ENCODE measurements at regions not wholly inside any gene's neighbourhood (a gene's known extent, or its start where the extent isn't known, plus 50 kb on each side); places are given as distances from the start of the nearest gene placed in this dataset.
"Not testable (repeated sequence)": the region's sequence is repeated elsewhere in the genome, so short reads cannot be mapped to it uniquely, and the experiment has no call there.

DNA sequence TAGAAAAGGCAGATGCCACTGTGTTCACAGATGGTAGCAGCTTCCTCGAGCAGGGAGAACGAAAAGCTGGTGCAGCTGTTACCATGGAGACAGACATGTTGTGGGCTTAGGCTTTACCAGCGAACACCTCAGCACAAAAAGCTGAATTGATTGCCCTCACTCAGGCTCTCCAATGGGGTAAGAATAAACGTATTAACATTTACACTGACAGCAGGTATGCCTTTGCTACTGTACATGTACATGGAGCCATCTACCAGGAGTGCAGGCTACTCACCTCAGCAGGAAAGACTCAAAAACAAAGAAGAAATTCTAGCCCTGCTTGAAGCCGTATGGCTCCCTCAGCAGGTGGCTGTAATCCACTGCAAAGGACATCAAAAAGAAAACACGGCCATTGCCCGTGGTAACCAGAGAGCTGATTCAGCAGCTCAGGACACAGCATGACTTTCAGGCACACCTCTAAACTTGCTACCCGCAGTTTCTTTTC is 197.7 kb downstream of the ZNF737 start:
- intact Hi-C loops (cut with DNase I): no loop called here
- DNase-seq: no peak
- Histone ChIP-seq H3K4me3 (no peak overlapping the region), H3K9me3 (no peaks in the 10 kb centered on the region), H3K4me1 (no peaks in the 10 kb centered on the region), H3K27ac (no peak overlapping the region), H3K27me3 (no peaks in the 10 kb centered on the region), H3K36me3 (no peaks in the 10 kb centered on the region)
- ATAC-seq: no peak
- WGBS (ENCODE audit: insufficient coverage, low coverage, low lambda C conversion rate, missing lambda C conversion rate): 11% methylated on average over 8 of the region's 8 CpGs
- TF ChIP-seq POLR2A (IDR thresholded peaks at IDR 0.05): no peak
- TF ChIP-seq, protein P1, sequence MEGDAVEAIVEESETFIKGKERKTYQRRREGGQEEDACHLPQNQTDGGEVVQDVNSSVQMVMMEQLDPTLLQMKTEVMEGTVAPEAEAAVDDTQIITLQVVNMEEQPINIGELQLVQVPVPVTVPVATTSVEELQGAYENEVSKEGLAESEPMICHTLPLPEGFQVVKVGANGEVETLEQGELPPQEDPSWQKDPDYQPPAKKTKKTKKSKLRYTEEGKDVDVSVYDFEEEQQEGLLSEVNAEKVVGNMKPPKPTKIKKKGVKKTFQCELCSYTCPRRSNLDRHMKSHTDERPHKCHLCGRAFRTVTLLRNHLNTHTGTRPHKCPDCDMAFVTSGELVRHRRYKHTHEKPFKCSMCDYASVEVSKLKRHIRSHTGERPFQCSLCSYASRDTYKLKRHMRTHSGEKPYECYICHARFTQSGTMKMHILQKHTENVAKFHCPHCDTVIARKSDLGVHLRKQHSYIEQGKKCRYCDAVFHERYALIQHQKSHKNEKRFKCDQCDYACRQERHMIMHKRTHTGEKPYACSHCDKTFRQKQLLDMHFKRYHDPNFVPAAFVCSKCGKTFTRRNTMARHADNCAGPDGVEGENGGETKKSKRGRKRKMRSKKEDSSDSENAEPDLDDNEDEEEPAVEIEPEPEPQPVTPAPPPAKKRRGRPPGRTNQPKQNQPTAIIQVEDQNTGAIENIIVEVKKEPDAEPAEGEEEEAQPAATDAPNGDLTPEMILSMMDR (IDR thresholded peaks at IDR 0.05): no peak

DNA sequence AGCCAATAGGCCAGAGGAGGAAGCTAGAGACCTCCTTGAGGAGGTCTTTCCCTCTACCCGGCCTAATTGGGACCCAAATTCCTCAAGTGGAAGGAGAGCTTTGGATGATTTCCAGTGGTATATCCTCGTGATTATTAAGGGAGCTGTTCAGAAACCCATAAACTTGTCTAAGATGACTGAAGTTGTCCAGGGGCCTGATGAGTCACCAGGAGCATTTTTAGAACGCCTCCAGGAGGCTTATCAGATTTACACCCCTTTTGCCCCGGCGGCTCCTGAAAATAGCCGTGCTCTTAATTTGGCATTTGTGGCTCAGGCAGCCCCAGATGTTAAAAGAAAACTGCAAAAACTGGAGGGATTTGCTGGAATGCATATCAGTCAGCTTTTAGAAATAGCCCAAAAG is 198.1 kb downstream of the ZNF486 start:
- no peak for ATAC-seq
- WGBS (ENCODE audit: insufficient coverage, low coverage, low lambda C conversion rate, missing lambda C conversion rate): 49% methylated on average over 6 of the region's 6 CpGs

DNA sequence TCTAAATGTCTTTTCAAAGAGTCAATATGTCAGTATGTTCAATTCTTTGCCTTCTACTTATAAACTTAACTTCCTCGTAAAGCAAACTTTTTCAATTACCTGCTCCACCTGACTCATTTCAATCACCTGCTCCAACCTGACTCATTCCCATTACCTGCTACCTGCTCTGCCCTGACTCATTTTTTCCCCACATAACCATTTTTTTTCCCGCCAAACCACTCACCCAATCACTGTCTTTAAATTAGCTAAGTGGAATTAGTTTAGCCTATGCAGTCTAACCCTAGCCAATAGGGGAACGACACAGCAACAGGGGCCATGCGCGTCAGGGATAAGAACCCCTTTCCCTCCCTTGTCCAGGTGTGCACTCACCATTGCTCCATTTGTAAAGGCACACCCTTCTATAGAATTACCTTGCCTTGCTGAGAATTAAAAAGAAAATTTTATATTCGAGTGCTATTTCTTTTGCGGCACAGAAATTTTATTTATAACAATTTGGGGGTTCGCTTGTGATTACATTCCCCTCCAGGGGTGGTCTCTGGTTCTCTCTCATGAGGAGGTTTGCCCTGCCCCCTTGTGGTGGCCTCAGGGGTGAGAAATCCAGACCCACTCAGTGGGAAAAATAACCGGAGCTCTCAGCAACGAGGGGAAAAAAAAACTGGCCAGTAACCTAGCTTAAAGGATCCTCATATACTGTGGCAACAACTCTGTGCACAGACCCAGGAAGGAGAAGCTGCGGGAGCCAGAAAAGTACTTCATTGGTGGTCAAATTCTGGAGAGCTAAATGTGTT is 193.1 kb downstream of the ZNF486 start:
- intact Hi-C loops (cut with DNase I): no loop called here
- no peaks in the 10 kb centered on the region for H3K27me3 ChIP-seq
- TF ChIP-seq, protein P1 (IDR thresholded peaks at IDR 0.05): peak in 2 of 4 donors; percentile 7 to 9
- TF ChIP-seq POLR2A (IDR thresholded peaks at IDR 0.05): no peak
- H3K36me3 ChIP-seq: no peaks in the 10 kb centered on the region
- ATAC-seq (no peak), DNase-seq (no peak)
- no peaks in the 10 kb centered on the region for H3K9me3 ChIP-seq
- 40% methylated on average over 11 of the region's 11 CpGs for WGBS (ENCODE audit: insufficient coverage, low coverage, low lambda C conversion rate, missing lambda C conversion rate)
- H3K4me1 ChIP-seq: no peaks in the 10 kb centered on the region
- H3K27ac ChIP-seq: no peak overlapping the region
- H3K4me3 ChIP-seq: no peak overlapping the region

More for the DNA sequence above, 198.1 kb downstream of the ZNF486 start:
- no peak for DNase-seq
- Histone ChIP-seq H3K4me3 (no peak overlapping the region), H3K27ac (no peak overlapping the region), H3K27me3 (no peaks in the 10 kb centered on the region), H3K36me3 (no peaks in the 10 kb centered on the region), H3K4me1 (no peaks in the 10 kb centered on the region), H3K9me3 (no peaks in the 10 kb centered on the region)
- intact Hi-C loops (cut with DNase I): no loop called here
- TF ChIP-seq, protein P1 (IDR thresholded peaks at IDR 0.05): no peak
- no peak for TF ChIP-seq POLR2A (IDR thresholded peaks at IDR 0.05)

DNA sequence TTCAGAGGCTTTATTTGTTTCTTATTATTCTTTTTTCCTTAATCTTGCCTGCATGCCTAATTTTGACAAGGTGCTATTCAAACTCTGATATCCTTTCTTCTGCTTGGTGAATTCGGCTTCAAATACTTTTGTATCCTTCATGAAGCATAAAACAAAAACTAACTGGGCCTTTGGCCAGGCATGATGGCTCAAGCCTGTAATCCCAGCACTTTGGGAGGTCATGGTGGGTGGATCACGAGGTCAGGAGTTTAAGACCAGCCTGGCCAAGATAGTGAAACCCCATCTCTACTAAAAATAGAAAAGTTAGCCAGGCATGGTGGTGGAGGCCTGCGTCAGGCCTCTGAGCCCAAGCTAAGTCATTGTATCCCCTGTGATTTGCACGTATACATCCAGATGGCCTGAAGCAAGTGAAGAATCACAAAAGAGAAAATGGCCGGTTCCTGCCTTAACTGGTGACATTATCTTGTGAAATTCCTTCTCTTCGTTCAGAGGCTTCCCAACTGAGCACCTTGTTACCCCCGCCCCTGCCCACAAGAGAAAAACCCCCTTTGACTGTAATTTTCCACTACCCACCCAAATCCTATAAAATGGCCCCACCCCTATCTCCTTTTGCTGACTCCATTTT is 191.9 kb downstream of the ZNF486 start:
- H3K27me3 ChIP-seq; H3K4me1 ChIP-seq; H3K27ac ChIP-seq; H3K9me3 ChIP-seq; H3K4me3 ChIP-seq; ATAC-seq; H3K36me3 ChIP-seq; intact Hi-C loops (cut with DNase I); DNase-seq: not testable (repeated sequence)
- 82% methylated on average over 7 of the region's 7 CpGs for WGBS (ENCODE audit: insufficient coverage, low coverage, low lambda C conversion rate, missing lambda C conversion rate)

DNA sequence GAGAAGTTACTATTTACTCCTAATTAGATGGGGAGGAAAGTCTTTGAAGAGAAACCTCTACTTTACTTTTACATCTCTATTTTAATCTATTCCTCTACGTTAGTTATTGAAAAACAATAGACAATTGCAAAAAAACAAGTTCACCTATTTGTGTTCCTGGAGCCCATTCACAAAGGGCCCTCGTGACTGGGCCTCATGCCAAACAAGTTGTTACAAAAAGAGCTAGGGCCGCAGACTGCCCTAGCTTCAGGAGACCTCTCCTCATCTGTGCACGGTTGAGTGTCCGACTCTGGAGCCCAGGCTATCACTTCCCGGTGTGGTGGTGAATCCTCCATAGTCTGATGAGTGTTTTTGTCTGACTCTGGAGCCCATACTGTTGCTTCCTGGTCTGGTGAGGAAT is 190.9 kb downstream of the ZNF486 start:
- H3K27ac ChIP-seq: no peak overlapping the region
- H3K27me3 ChIP-seq: no peaks in the 10 kb centered on the region
- ATAC-seq (no peak), DNase-seq (no peak)
- no peaks in the 10 kb centered on the region for H3K9me3 ChIP-seq
- intact Hi-C loops (cut with DNase I): no loop called here
- TF ChIP-seq, protein P1 (IDR thresholded peaks at IDR 0.05): no peak
- no peak overlapping the region for H3K4me3 ChIP-seq
- H3K36me3 ChIP-seq: no peaks in the 10 kb centered on the region
- WGBS (ENCODE audit: insufficient coverage, low coverage, low lambda C conversion rate, missing lambda C conversion rate): 52% methylated on average over 4 of the region's 6 CpGs
- no peaks in the 10 kb centered on the region for H3K4me1 ChIP-seq

Measured in right lobe of liver (tissue), 6 donors.